Activated B cell treated with CpG ODN at 0.5 μM for 24 hours (primary cell): ENCODE measurements at regions not wholly inside any gene's neighbourhood (a gene's known extent, or its start where the extent isn't known, plus 50 kb on each side); places are given as distances from the start of the nearest gene placed in this dataset.

ENCODE experiments used
- ATAC-seq: fragments of 200-7000 bp; cut with Tn5 transposase; one replicate; pipeline ENCODE4 v1.10.0; 2021; ENCODE audit warnings: low read depth, mild to moderate bottlenecking, moderate library complexity
- CTCF ChIA-PET: fragments of 350-600 bp; sonication (Branson Sonifier 250); formaldehyde crosslinking; loops from one replicate; lab custom pipeline; 2021; ENCODE audit warnings: antibody characterized with exemption; lab: Charles Lee
- POLR2A ChIA-PET: fragments of 350-600 bp; sonication (Branson Sonifier 250); formaldehyde crosslinking; loops from one replicate; lab custom pipeline; 2021; ENCODE audit warnings: antibody characterized with exemption; lab: Charles Lee
- DNase-seq: peaks from one replicate; pipeline ENCODE4 v3.0.0; 2022
- H3K27ac Mint-ChIP-seq: one replicate; pipeline ENCODE4 v1.8.0; 2020; ENCODE audit warnings: mixed read lengths
- H3K27me3 Mint-ChIP-seq: one replicate; pipeline ENCODE4 v1.8.0; 2021; ENCODE audit warnings: mixed read lengths
- H3K36me3 Mint-ChIP-seq: one replicate; pipeline ENCODE4 v1.8.0; 2021; ENCODE audit warnings: low read depth, mixed read lengths
- H3K4me1 Mint-ChIP-seq: one replicate; pipeline ENCODE4 v1.8.0; 2021; ENCODE audit warnings: mixed read lengths
- H3K4me3 Mint-ChIP-seq: one replicate; pipeline ENCODE4 v1.8.0; 2020; ENCODE audit warnings: mild to moderate bottlenecking, mixed read lengths
- H3K9me3 Mint-ChIP-seq: one replicate; pipeline ENCODE4 v1.8.0; 2020; ENCODE audit warnings: mixed read lengths
- CTCF ChIP-seq: fragments of 200-600 bp; IDR thresholded peaks from one replicate; pipeline ENCODE4 v1.8.0; 2022; ENCODE audit warnings: antibody characterized with exemption, mild to moderate bottlenecking
- intact Hi-C: fragments of 100-400 bp; cut with micrococcal nuclease; formaldehyde crosslinking; loops from one replicate; pipeline ENCODE4 v1.15.1; 2024

GRCh38 chr4:15370296-15370695 lies 57.5 kb upstream of the C1QTNF7 start:
- intact Hi-C loops: no loop called here
- no peak for ATAC-seq
- CTCF ChIA-PET: no interaction called here

GRCh38 chr4:15373363-15373762 lies 54.5 kb upstream of the C1QTNF7 start:
- H3K4me1 Mint-ChIP-seq: peaks cover 27% of the 10 kb centered on the region
- no peaks in the 10 kb centered on the region for H3K36me3 Mint-ChIP-seq
- no peak for TF ChIP-seq CTCF
- intact Hi-C loops: no loop called here
- ChIA-PET CTCF (no interaction called here), POLR2A (no interaction called here)
- no peak overlapping the region for H3K4me3 Mint-ChIP-seq
- H3K27me3 Mint-ChIP-seq: peaks cover 8% of the 10 kb centered on the region
- DNase-seq (no peak), ATAC-seq (no peak)
- H3K27ac Mint-ChIP-seq: no peak overlapping the region
- H3K9me3 Mint-ChIP-seq: peaks cover 6% of the 10 kb centered on the region

More at GRCh38 chr4:15370296-15370695, 57.5 kb upstream of the C1QTNF7 start:
- H3K27ac Mint-ChIP-seq: no peak overlapping the region
- peaks cover 6% of the 10 kb centered on the region for H3K9me3 Mint-ChIP-seq
- DNase-seq: no peak
- no peak for TF ChIP-seq CTCF
- peaks cover 6% of the 10 kb centered on the region for H3K4me1 Mint-ChIP-seq
- no peak overlapping the region for H3K4me3 Mint-ChIP-seq
- POLR2A ChIA-PET: no interaction called here
- no peaks in the 10 kb centered on the region for H3K36me3 Mint-ChIP-seq
- H3K27me3 Mint-ChIP-seq: peaks cover 10% of the 10 kb centered on the region

- H3K4me3 Mint-ChIP-seq: no peak overlapping the region
- TF ChIP-seq CTCF: no peak
- POLR2A ChIA-PET: no interaction called here
- CTCF ChIA-PET: no interaction called here
- H3K36me3 Mint-ChIP-seq: no peaks in the 10 kb centered on the region
- H3K4me1 Mint-ChIP-seq: peaks cover 31% of the 10 kb centered on the region
- DNase-seq (no peak), ATAC-seq (no peak)
- H3K27ac Mint-ChIP-seq: no peak overlapping the region
- intact Hi-C loops: no loop called here
- H3K9me3 Mint-ChIP-seq: peaks cover 2% of the 10 kb centered on the region
- peaks cover 6% of the 10 kb centered on the region for H3K27me3 Mint-ChIP-seq
Observed at GRCh38 chr4:15374656-15375055, 53.2 kb upstream of the C1QTNF7 start.

GRCh38 chr4:15375667-15376066 lies 52.2 kb upstream of the C1QTNF7 start:
- Mint-ChIP-seq H3K27ac (peak overlapping the region; percentile 8), H3K4me1 (peaks cover 31% of the 10 kb centered on the region), H3K36me3 (no peaks in the 10 kb centered on the region), H3K9me3 (peaks cover 2% of the 10 kb centered on the region), H3K4me3 (no peak overlapping the region), H3K27me3 (peaks cover 6% of the 10 kb centered on the region)
- ATAC-seq: peak; percentile 49
- no peak for TF ChIP-seq CTCF
- ChIA-PET POLR2A (no interaction called here), CTCF (no interaction called here)
- no peak for DNase-seq
- intact Hi-C loops: no loop called here

- CTCF ChIA-PET: no interaction called here
- DNase-seq (no peak), ATAC-seq (no peak)
- peaks cover 2% of the 10 kb centered on the region for H3K9me3 Mint-ChIP-seq
- no peaks in the 10 kb centered on the region for H3K36me3 Mint-ChIP-seq
- H3K27me3 Mint-ChIP-seq: peaks cover 2% of the 10 kb centered on the region
- no peak for TF ChIP-seq CTCF
- intact Hi-C loops: no loop called here
- H3K4me3 Mint-ChIP-seq: peak overlapping the region; percentile 39
- H3K27ac Mint-ChIP-seq: peak overlapping the region; percentile 8
- POLR2A ChIA-PET: no interaction called here
- peaks cover 31% of the 10 kb centered on the region for H3K4me1 Mint-ChIP-seq
Observed at GRCh38 chr4:15376145-15376544, 51.7 kb upstream of the C1QTNF7 start.
